KBM-7 (cell line): ENCODE measurements at regions not wholly inside any gene's neighbourhood (a gene's known extent, or its start where the extent isn't known, plus 50 kb on each side); places are given as distances from the start of the nearest gene placed in this dataset.

ENCODE experiments used
- DNase-seq: peaks from one replicate; pipeline ENCODE4 v3.0.0-alpha.2; 2015
- in situ Hi-C: fragments of 300-500 bp; cut with MboI; formaldehyde crosslinking; loops from 2 replicates; pipeline ENCODE4 v1.14.3; 2020; ENCODE audit warnings: low sequenced_read_pairs, low pct_unique_long_range_greater_than_20kb, mixed read lengths

GRCh38 chr10:64463406-64463805, 942.2 kb downstream of the REEP3 start:
- no peak for DNase-seq
- in situ Hi-C loops, result no loop called here

- DNase-seq, result no peak
- in situ Hi-C loops, result no loop called here
Observed at GRCh38 chr10:64465653-64466052, 944.5 kb downstream of the REEP3 start.

- DNase-seq, result no peak
- in situ Hi-C loops, result no loop called here
Observed at GRCh38 chr10:64468219-64468618, 947.0 kb downstream of the REEP3 start.

- no peak for DNase-seq
- in situ Hi-C loops, result no loop called here
Observed at GRCh38 chr10:64476506-64476905, 955.3 kb downstream of the REEP3 start.

- in situ Hi-C loops, result no loop called here
- no peak for DNase-seq
Observed at GRCh38 chr10:64477791-64478190, 956.6 kb downstream of the REEP3 start.

GRCh38 chr10:64484811-64485330, 963.7 kb downstream of the REEP3 start:
- in situ Hi-C loops, result no loop called here
- no peak for DNase-seq

- in situ Hi-C loops, result no loop called here
Observed at GRCh38 chr10:64486149-64486548, 964.9 kb downstream of the REEP3 start.

GRCh38 chr10:64486901-64487300, 965.7 kb downstream of the REEP3 start:
- in situ Hi-C loops, result no loop called here
- no peak for DNase-seq

More at GRCh38 chr10:64486149-64486548, 964.9 kb downstream of the REEP3 start:
- no peak for DNase-seq

- in situ Hi-C loops, result no loop called here
- DNase-seq, result no peak
Observed at GRCh38 chr10:64494901-64495300, 973.7 kb downstream of the REEP3 start.

- in situ Hi-C loops, result no loop called here
- no peak for DNase-seq
Observed at GRCh38 chr10:64497306-64497705, 976.1 kb downstream of the REEP3 start.

GRCh38 chr10:64501807-64502206, 980.6 kb downstream of the REEP3 start:
- DNase-seq, result no peak
- in situ Hi-C loops, result no loop called here

GRCh38 chr10:64502936-64503335, 981.7 kb downstream of the REEP3 start:
- DNase-seq, result no peak
- in situ Hi-C loops, result no loop called here

GRCh38 chr10:64503429-64503828, 982.2 kb downstream of the REEP3 start:
- DNase-seq, result peak; percentile 32
- in situ Hi-C loops, result no loop called here

- in situ Hi-C loops, result no loop called here
- no peak for DNase-seq
Observed at GRCh38 chr10:64505501-64505900, 984.3 kb downstream of the REEP3 start.

GRCh38 chr10:64506963-64507362, 985.8 kb downstream of the REEP3 start:
- no peak for DNase-seq
- in situ Hi-C loops, result no loop called here

- no peak for DNase-seq
- in situ Hi-C loops, result no loop called here
Observed at GRCh38 chr10:64507651-64508028, 986.4 kb downstream of the REEP3 start.

- DNase-seq, result peak; percentile 79
- in situ Hi-C loops, result no loop called here
Observed at GRCh38 chr10:64508029-64508661, 986.9 kb downstream of the REEP3 start.

GRCh38 chr10:64515970-64516699, 994.9 kb downstream of the REEP3 start:
- DNase-seq, result peak; percentile 59

GRCh38 chr10:64518456-64518855, 997.3 kb downstream of the REEP3 start:
- in situ Hi-C loops, result no loop called here
- no peak for DNase-seq

More at GRCh38 chr10:64515970-64516699, 994.9 kb downstream of the REEP3 start:
- in situ Hi-C loops, result no loop called here

- in situ Hi-C loops, result no loop called here
- DNase-seq, result no peak
Observed at GRCh38 chr10:64519427-64519826, 998.2 kb downstream of the REEP3 start.

GRCh38 chr10:64519831-64520230, 998.6 kb downstream of the REEP3 start:
- no peak for DNase-seq
- in situ Hi-C loops, result no loop called here
